Natural killer cell (primary cell): ENCODE measurements at regions not wholly inside any gene's neighbourhood (a gene's known extent, or its start where the extent isn't known, plus 50 kb on each side); places are given as distances from the start of the nearest gene placed in this dataset.

Source experiments
- ATAC-seq, 3 donors: fragments of 150-1000 bp in 2 of 3; fragments of 200-7000 bp in 1 of 3; cut with Tn5 transposase; 1 replicate in 1 of 3; 2 replicates in 2 of 3; pipeline ENCODE4 v1.10.0; 2021; ENCODE audit warnings: mild to moderate bottlenecking in 2 of 3, moderate library complexity in 2 of 3
- DNase-seq, 2 donors: peaks; one replicate each; pipeline versions ENCODE4 v3.0.0 to v3.0.0-alpha.2; 2013 to 2021; ENCODE audit warnings: mixed read lengths in 1 of 2
- H3K27ac ChIP-seq: one replicate; pipeline ENCODE4 v1.5.1; 2013; ENCODE audit warnings: mild to moderate bottlenecking, low read length
- H3K27me3 ChIP-seq: one replicate; pipeline ENCODE4 v1.6.1; 2013; ENCODE audit warnings: low read length; ENCODE audit not compliant: control insufficient read depth, insufficient read depth
- H3K36me3 ChIP-seq: one replicate; pipeline ENCODE4 v1.6.1; 2013; ENCODE audit warnings: low read length; ENCODE audit not compliant: control insufficient read depth, insufficient read depth
- H3K4me1 ChIP-seq: one replicate; pipeline ENCODE4 v1.6.1; 2013; ENCODE audit warnings: low read length; ENCODE audit not compliant: control insufficient read depth, insufficient read depth
- H3K4me3 ChIP-seq: one replicate; pipeline ENCODE4 v1.5.1; 2013; ENCODE audit warnings: low read length
- H3K9me3 ChIP-seq: one replicate; pipeline ENCODE4 v1.6.1; 2013; ENCODE audit warnings: low read length; ENCODE audit not compliant: control insufficient read depth, insufficient read depth
- H3K27ac Mint-ChIP-seq, 2 donors: one replicate each; pipeline ENCODE4 v1.8.0; 2022; ENCODE audit warnings: mild to moderate bottlenecking in 2 of 2, mixed read lengths in 2 of 2, moderate library complexity in 1 of 2
- H3K27me3 Mint-ChIP-seq, 2 donors: one replicate each; pipeline ENCODE4 v1.8.0; 2022; ENCODE audit warnings: low read depth in 2 of 2, mixed read lengths in 2 of 2
- H3K36me3 Mint-ChIP-seq: one replicate; pipeline ENCODE4 v1.8.0; 2022; ENCODE audit warnings: mixed read lengths
- H3K4me1 Mint-ChIP-seq, 2 donors: one replicate each; pipeline ENCODE4 v1.8.0; 2022; ENCODE audit warnings: mixed read lengths in 2 of 2
- H3K4me3 Mint-ChIP-seq: one replicate; pipeline ENCODE4 v1.8.0; 2022; ENCODE audit warnings: mild to moderate bottlenecking, moderate library complexity, mixed read lengths
- H3K9me3 Mint-ChIP-seq, 2 donors: one replicate each; pipeline ENCODE4 v1.8.0; 2022; ENCODE audit warnings: mixed read lengths in 2 of 2
- CTCF ChIP-seq: fragments of 200-600 bp; IDR thresholded peaks from one replicate; pipeline ENCODE4 v1.8.0; 2022; ENCODE audit warnings: antibody characterized with exemption
- WGBS: methylation state at CpG from one replicate; pipeline ENCODE4 v1.1.7; 2013; ENCODE audit warnings: missing lambda C conversion rate; ENCODE audit not compliant: insufficient coverage; 5-methylcytosine and 5-hydroxymethylcytosine counted together
- intact Hi-C: fragments of 100-400 bp; cut with micrococcal nuclease; formaldehyde crosslinking; loops from one replicate; pipeline ENCODE4 v1.14.2; 2022

GRCh38 chr1:25020173-25020845 lies 90.2 kb upstream of the RUNX3 start:
- Mint-ChIP-seq H3K4me1 (peaks cover 40 to 74% of the 10 kb centered on the region in 2 donors), H3K9me3 (no peaks in the 10 kb centered on the region), H3K27ac (peak overlapping the region; percentile 93 to 99), H3K27me3 (no peaks in the 10 kb centered on the region), H3K36me3 (no peaks in the 10 kb centered on the region), H3K4me3 (no peak overlapping the region)
- intact Hi-C loops = no loop called here
- Histone ChIP-seq H3K27me3 (no peaks in the 10 kb centered on the region), H3K4me1 (peaks cover 85% of the 10 kb centered on the region), H3K36me3 (no peaks in the 10 kb centered on the region), H3K27ac (no peak overlapping the region), H3K9me3 (no peaks in the 10 kb centered on the region), H3K4me3 (no peak overlapping the region)
- no peak for ATAC-seq
- WGBS = 66% methylated on average over 15 of the region's 15 CpGs
- no peak for TF ChIP-seq CTCF
- DNase-seq = no peak

GRCh38 chr1:25019337-25020172 lies 89.5 kb upstream of the RUNX3 start:
- WGBS = 82% methylated on average over 12 of the region's 13 CpGs
- Histone ChIP-seq H3K27ac (no peak overlapping the region), H3K4me3 (no peak overlapping the region), H3K27me3 (no peaks in the 10 kb centered on the region), H3K9me3 (no peaks in the 10 kb centered on the region), H3K36me3 (no peaks in the 10 kb centered on the region), H3K4me1 (peaks cover 77% of the 10 kb centered on the region)
- H3K27me3 Mint-ChIP-seq = no peaks in the 10 kb centered on the region
- no peak for ATAC-seq
- no peak for TF ChIP-seq CTCF
- intact Hi-C loops = no loop called here
- no peak overlapping the region for H3K4me3 Mint-ChIP-seq
- H3K27ac Mint-ChIP-seq = peak overlapping the region in 1 of 2 donors; percentile 93
- DNase-seq = no peak
- H3K4me1 Mint-ChIP-seq = peaks cover 32 to 67% of the 10 kb centered on the region in 2 donors
- H3K36me3 Mint-ChIP-seq = no peaks in the 10 kb centered on the region
- no peaks in the 10 kb centered on the region for H3K9me3 Mint-ChIP-seq

DNA sequence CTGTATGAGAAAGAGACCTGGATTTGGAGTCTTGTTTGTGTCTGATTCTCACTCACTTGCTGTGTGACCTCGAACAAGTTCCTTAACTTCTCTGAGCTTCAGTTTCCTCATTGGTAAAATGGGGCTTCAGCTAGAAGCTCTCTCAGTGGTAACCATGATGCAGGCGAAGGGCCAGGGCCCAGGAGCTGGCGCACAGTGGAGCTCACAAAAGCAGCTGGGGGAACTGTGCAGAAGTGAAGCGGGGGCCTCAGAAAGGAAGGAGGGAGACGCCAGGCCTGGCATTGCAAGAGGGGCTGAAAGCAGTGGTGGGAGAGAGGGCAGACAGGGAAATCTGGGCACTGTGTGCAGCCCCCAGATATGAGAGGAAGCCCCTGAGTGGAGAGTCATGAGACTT lies 88.9 kb upstream of the RUNX3 start:
- no peaks in the 10 kb centered on the region for H3K9me3 ChIP-seq
- no peaks in the 10 kb centered on the region for H3K27me3 ChIP-seq
- no peak for DNase-seq
- WGBS = 88% methylated on average over 5 of the region's 5 CpGs
- H3K4me1 ChIP-seq = peaks cover 71% of the 10 kb centered on the region
- intact Hi-C loops = no loop called here
- Mint-ChIP-seq H3K36me3 (no peaks in the 10 kb centered on the region), H3K27ac (peak overlapping the region in 1 of 2 donors; percentile 70), H3K27me3 (no peaks in the 10 kb centered on the region), H3K9me3 (no peaks in the 10 kb centered on the region), H3K4me1 (peaks cover 26 to 60% of the 10 kb centered on the region in 2 donors), H3K4me3 (peak overlapping the region; percentile 28)
- ATAC-seq = no peak
- TF ChIP-seq CTCF = no peak
- no peaks in the 10 kb centered on the region for H3K36me3 ChIP-seq
- H3K27ac ChIP-seq = no peak overlapping the region
- no peak overlapping the region for H3K4me3 ChIP-seq
